RKO (cell line): ENCODE measurements at regions not wholly inside any gene's neighbourhood (a gene's known extent, or its start where the extent isn't known, plus 50 kb on each side); places are given as distances from the start of the nearest gene placed in this dataset.

Source experiments
- DNase-seq: peaks from one replicate; pipeline ENCODE4 v3.0.0-alpha.2; 2016; ENCODE audit warnings: low spot score

DNA sequence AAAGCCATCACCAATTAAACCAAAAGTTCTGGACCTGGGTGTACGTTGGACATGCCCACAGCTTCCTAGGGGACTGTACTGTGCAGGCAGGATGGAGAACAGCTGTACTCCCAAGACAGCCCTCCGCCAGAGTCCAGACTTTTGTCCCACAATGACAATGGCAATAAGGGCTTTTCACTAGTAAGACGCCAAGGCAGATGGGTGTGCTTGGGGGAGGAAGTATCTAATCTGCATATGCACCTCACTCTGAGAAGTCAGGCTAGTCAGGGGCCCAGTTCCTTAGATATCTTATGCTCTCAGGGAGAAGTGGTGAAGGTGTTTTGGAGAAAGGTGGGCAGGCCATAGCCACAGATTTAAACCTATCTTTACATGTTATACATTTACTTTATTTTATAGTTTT, 85.1 kb upstream of the USP47 start:
- DNase-seq = no peak

DNA sequence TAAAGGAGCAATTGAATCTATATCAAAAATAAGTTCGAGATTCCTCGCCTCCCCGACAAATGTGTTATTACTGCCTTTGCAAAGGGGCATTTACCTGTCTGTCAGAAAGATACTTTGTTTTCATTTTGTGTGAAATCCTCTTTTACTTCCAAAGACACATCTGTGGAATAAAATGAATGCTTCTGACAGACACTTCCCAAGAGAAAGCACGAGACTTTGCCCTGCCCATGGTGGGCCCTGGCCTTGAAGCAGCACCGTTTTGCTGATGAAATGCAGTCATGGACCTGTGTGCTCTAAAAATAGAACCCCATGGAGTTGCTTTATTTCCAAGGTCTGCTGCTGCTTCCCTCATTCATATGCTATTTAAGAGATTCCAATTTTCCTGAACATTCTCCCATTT, 85.9 kb upstream of the USP47 start:
- no peak for DNase-seq

DNA sequence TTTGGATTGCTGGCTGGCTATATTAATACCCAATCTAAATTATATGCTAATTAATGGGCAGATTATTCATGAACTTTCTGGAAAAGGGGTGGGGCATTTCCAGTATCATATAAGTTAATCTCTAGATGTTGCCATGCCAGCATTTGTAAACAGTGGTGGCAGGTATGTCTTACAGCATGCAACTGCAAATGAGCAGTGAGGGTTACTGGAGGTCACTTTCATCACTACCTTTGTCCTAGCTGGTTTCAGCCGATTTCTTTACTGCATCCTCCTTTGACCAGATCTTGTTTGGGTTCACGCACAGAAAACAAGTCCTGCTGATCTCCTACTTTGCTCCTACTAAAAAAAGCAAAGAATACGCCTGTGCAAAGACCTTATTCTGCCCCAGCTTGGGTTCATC, 89.1 kb upstream of the USP47 start:
- DNase-seq = no peak

DNA sequence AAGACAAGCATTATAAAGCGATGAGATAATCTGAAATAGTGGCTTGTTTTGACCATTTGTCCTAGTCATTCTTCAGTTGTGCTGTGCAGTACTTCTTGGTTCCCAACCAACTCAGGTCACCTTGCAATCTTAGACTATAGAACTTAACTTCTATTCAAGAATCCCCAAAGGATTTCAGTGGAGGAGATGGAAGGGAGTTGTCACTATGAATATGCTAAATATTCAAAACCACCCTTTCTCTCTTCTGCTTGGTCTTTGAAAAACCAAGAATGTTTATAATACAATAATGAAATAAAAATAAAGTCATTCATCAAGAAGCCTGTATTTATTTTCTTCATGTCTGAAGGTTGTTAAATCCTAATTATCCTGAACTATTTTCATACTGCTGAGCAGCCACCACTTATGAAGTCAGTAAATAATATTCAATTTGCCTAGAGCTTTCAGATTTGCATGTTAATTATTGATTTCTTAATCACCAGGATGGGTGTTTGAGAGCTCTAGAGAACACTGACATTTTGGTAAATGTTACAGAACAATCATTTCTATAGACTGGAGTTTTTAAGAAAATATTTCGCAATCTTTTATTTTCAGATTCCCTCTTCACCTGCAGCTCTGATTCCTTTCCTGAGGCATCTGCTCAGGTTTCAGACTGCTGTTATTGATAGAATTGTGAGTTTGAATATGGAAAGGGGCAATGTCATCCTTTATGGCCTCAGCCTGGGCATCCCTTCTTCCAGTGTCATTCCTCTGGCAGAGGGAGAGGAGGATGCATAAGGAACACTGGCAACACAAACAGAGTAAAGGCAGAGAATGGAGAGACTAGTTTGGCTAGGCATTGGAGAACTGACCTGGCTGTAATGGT, 91.5 kb upstream of the USP47 start:
- DNase-seq = no peak

DNA sequence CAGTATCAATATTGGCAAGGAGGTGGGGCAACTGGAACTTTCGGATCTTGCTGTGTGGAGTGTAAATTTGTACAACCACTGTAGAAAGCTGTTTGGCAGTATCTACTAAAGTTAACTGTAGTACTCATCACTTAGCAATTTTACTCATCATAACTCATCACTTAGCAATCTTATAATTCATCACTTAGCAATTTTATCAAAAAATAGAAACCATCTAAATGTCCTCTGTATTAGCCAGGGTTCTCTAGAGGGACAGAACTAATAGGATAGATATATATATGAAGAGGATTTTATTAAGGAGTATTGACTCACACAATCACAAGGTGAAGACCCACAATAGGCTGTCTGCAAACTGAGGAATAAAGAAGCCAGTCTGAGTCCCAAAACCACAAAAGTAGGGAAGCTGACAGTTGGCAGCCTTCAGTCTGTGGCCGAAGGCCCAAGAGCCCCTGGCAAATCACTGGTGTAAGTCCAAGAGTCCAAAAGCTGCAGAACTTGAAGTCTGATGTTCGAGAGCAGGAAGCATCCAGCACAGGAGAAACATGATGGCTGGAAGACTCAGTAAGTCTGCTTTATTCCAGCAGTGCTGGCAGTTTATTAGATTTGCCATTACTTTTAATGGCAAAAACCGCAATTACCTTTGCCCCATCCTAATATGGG, 92.9 kb upstream of the USP47 start:
- peak; percentile 56 for DNase-seq

DNA sequence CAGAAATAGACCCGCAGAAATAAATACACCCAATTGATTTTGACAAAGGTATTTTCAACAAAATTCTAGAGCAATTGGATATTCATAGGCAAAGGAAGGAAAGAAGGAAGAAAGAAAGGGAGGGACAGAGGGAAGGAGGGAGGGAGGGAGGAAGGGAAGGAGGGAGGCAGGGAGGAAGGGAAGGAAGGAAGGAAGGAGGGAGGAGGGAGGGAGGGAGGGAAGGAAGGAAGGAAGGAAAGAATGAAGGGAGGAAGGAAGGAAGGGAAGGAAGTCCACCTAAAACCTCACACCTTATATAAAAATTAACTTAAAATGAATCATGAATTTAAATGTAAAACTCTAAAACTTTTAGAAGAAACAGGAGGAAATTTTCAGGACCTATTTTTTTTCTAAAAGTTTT, 94.2 kb upstream of the USP47 start:
- DNase-seq = no peak

DNA sequence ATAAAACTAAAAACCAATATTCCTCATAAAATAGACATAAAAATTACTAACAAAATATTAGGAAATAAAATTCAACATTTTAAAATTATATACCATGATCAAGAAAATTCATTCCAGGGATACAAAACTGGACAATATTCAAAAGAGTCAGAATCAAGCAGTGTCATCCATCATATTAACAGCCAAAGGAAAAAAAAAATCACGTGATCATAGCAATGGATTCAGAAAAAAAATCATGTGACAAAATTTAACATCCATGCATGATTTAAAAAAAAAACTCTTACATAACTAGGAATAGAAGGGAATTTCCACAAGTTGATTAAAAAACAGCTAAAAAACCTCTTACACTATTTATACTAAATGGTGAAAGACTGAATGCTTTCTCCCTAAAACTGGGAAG, 95.3 kb upstream of the USP47 start:
- no peak for DNase-seq

DNA sequence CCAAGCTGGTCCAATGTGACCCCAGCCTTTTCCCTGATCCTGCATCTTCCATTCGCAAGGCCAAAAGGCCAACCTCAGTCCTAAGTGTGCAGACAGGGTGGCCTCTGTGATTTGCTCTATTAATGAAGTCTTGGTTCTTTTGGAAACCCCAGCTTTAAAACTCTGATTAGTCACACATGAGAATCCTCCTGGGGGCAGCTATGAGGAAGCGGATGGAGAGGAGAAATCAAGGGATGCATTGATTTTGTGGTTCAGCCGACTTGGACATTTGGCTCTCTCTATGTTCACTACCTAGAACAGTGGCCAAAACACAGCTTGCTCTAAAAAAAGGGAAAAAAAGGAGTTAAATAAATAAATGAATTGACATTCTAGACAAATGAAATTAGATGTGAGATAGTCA, 98.6 kb upstream of the USP47 start:
- no peak for DNase-seq

DNA sequence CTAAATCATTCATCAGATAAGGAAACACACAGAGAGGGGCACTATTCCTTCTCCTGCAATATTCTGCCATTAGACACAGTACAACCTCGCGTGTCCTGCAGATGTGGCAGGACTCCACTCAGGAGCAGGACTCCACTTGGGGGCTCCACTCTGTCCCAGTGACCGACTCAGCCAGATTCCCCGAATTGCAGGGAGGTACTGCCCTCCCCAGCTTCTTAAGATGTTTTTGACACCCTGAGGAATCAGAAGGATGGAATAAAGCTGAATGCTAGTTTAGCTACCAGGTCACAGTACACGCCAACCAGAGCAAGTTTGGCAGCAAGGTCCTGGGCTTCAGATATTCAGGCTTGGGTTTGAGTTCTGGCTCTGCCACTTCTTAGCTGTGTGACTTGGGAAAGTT, 99.3 kb upstream of the USP47 start:
- DNase-seq = no peak

DNA sequence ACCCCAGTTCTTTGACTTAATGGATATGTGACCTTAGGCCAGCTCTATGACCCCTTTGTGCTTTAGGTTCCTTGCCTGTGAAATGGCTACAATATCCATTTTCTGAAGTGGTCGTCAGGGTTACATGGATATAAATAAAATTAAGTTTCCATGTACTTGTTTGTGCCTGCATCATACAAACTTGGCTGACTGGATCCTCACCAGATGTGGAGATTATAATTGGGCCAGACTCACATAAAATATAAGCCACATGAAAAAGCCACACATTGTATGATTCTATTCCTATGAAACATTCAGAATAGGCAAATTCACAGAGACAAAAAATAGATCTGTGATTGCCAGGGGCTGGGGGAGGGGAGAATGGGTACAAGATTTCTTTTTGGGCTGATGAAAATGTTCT, 100.9 kb upstream of the USP47 start:
- DNase-seq = no peak

DNA sequence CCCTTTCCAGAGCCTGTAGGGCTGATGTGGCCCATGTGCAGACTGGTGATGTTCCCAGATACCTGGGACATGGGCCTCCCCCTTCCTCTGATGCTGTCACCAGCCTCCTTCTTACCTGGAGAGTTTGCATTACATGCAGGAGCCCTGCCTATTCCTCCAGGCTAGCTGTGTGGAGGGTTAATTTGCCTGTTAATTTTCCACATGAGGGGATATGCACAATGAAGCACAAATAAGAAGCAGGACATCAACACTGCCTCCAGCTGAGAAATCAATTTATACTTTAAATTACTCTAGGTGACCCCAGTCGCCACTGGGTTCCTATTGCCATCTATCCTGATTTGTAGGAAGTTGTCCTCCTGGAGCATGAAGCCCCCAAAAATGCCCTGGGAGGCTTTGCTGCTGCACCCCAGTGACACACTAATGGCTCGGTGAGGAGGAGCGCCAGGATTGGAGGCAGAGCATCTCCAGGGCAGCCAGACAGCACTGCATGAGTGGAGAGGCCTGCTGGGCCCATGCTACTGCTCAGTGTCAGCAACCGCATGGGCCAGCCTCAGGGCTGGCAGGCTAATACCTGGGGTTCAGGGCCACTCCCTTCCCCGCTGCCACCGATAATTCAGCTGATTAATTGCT, 101.6 kb upstream of the USP47 start:
- no peak for DNase-seq

DNA sequence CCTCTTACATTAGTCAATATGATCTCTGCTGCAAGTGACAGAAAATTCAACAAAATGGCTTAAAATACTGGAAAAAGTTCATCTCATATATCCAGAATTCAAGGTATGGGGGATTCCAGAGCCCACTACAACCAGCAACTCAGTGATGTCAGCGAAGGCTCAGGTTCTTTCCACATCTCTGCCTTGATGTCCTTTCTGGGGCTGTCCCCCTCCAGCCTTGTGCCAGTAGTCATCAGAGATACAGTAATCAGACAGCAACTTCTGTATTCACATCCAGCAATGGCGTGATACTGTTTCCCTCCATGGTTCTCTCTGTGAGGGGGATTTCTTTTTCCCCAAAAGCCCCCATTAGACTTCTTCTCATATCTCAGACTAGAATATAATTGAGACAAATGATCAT, 103.4 kb upstream of the USP47 start:
- no peak for DNase-seq

DNA sequence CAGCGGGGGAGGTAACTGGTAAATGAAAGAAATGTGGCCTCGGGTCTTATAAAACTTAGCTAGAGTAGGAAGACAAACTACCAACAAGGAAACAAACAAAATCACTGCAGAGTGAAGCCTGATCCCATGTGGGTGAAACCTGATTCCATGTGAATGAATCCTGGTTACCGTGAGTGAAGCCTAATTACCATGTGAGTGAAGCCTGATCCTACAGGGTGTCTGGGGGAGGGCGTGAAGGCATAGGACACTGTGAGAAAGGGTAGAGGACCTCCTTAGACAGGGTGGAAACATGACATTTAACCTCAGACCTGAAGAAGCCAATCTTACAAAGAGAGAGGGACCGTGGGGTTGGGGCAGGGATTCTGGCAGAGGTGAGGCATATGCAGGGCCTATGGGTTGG, 106.2 kb upstream of the USP47 start:
- DNase-seq = no peak

DNA sequence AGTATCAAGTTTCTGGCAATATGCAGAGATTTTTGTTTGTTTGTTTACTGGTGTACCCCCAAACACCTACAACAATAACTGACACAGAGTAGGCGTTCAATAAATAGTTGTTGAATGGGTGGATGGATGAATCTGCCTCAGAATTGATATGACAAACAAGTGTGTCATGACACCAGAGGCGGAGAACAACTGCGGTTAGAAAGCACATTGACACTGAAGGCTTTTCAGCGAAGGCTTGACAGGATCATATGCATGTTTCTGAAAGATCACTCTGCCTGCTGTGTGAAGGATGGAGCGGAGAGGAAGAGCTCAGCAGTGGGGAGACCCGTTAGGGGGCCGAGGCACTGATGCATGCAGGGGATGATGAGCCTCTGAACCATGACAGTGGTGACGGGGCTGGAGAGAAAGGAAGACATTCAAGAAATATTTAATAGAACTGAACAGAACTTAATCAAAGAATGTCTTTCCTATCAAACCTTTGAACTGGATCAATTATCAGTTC, 108.5 kb upstream of the USP47 start:
- no peak for DNase-seq

DNA sequence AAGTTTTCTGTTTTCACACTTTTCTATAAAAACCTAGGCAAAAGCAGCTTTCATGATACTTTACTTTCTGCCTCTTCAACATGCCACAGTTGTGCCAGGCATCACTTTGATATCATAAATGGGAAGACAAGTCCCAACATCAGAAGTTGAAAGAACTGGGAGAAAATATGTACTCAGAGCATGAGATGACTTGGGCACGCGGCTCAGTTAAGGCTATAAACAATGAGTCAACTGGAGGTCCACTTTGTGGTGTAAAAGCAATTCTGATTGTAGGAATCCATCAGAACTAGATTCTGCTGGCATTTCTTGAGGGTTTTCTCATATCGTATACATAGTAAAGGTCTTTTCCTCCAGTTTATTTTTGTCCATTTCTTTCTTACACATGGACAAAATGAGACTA, 109.7 kb upstream of the USP47 start:
- no peak for DNase-seq

DNA sequence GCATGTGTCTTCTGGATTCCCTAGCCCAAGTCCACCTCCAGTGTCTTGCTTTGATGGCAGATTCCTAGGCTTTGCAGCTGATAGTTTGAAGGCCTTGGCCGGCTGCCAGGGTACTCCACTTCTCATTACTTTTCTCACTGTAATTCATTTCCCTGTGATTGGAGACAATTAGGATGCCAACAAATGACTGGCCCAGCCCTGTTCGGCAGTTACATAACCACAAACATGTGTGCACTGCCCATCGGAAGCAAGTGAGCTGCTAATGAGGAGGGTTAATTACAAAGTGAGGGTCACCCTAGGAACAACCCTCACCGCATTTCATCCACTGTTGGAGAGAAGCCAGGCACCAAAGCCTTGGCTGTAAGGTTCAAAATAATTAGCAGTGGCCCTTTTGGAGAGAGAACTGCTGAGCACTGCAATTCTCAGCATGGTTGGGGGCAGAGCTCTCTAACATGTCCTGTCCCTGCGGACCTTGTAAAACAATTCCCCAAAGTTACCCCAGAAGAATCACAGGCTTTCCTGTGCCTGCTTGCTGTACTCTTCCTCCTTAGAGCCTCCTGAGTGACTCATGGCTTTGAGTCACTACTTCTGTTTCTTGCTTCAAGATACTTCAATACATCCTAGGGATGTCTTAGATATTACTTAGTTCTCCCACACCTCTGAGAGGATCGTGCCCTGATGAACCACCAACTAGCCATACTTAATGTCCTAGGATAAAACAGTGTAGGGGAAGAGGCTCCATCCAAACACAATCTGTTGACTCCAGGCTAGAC, 109.7 kb upstream of the GALNT18 start:
- DNase-seq = peak; percentile 68

DNA sequence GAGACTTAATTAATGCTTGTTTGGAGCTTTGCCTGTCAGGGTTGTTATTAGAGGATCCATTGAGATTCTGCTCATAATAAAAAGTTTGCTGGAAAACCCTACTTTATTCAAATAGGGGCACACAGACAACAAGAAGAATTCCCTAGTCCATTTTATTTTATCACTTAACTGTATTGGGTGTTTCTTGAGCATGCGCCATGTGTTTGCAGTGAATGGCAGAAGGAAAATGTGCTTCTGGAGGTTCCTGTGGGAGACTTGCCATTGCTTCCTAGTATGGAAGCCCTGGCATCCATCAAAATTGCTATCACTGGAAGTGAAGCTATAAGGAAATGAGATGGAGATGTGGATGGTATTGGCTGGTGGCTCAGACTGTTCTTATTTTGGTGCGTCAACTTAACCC, 106.6 kb upstream of the GALNT18 start:
- no peak for DNase-seq

DNA sequence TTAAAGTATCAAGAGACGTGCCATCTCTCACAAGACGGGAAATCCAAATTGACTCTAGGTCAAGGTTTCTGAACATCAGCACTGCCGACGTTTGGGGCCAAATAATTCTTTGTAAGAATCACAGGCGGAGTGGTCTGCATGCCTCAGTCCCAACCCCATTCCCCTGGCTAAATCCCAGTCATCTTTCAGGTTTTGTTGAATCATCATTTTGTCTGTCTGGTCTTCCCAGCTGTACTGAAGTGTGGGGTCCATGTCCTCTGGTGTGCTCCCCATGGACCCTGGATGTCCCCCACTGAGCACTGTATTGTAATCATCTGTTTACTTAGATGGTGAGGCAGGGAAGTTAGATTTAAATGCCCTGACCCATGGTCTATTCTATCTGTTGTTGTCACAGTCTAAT, 103.6 kb upstream of the GALNT18 start:
- no peak for DNase-seq

DNA sequence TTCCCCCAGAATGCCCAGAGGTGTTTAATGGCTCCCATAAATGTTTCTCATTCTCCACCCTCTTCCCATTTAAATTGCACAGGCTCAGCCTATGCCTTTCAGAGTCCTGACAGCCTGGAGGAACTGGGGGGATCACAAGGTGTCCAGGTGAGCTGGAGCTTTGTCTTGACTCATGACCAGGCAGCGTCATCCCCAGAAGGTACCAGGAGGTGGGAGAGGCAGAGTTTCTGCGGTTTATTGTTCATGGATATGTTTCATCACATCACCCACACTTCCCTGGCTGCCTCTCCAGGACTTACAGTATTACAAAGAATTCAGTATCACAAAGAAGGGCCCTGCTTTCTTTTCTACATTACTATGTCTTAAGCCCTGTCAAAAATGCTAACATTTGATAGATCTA, 103.2 kb upstream of the GALNT18 start:
- DNase-seq = no peak

DNA sequence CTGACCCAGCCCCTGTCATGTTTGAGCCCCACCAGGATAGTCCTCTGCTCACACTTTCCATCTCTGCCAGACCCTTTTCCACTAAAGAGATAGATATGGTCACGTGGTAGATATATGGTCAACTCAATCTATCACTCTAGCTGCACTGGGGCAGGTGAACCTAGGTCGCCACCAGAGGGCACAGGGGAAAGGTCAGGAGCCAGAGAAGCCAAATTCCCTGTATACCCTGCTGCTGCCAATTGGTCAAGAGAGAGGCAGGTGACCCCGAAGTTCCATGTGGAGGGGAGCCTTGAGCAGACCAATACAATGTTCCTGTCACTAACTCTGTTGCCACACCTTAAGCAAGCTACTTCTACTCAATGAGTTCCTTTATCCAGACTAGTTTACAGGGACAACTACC, 101.1 kb upstream of the GALNT18 start:
- no peak for DNase-seq

DNA sequence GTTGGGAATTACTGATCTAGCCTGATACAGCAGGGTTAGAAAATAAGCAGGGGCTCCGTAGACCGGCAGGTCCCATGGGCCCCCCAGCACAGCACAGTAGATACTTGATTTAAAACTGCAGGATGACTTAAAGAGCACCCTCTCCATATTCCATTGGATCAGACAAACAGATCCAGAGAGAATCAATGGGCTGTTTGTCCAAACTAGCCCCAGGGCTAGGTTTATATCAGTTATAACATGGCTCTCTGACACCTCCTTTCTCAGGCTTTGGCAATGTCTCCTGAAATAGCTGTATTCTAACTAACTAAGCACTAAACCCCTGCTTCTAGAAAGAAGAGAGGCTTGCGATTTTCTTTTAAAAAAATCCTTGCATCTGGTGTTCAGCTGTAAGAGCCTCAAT, 100.4 kb upstream of the GALNT18 start:
- DNase-seq = no peak

DNA sequence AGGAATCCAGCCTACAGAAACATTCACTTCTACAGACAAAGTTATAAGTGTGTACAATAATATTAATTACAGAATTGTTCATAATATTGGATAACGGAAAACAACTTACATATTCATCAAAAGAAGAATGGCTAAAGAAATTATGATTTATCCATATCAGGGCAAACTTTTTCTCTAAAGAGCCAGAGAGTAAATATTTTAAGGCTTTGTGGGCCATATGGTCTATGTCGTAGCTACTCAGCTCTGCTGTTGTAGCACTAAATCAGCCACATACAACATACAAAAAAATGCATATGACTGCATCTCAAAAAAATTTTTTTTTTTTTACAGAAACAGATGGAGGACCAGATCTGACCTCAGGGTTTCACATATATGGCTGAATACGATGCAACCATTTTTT, 96.7 kb upstream of the GALNT18 start:
- no peak for DNase-seq
